GM18505 (cell line): ENCODE measurements at regions not wholly inside any gene's neighbourhood (a gene's known extent, or its start where the extent isn't known, plus 50 kb on each side); places are given as distances from the start of the nearest gene placed in this dataset.

Experiments used
- ATAC-seq: cut with Tn5 transposase; IDR thresholded peaks from one replicate; pipeline ENCODE4 v1.9.1; 2021; ENCODE audit not compliant: unreplicated experiment
- POLR2A ChIP-seq: IDR thresholded peaks from 4 replicates; pipeline ENCODE4 v1.6.1; 2011; ENCODE audit warnings: borderline replicate concordance; ENCODE audit not compliant: insufficient read depth, insufficient read length; ENCODE audit errors: extremely low read depth

- ATAC-seq: peak; percentile 54
- TF ChIP-seq POLR2A: no peak
Observed at GRCh38 chr18:53698907-53699306, 525.6 kb downstream of the MBD2 start.

- TF ChIP-seq POLR2A: no peak
- ATAC-seq: no peak
Observed at GRCh38 chr18:53689886-53690285, 534.6 kb downstream of the MBD2 start.

GRCh38 chr18:53686965-53687364 lies 537.5 kb downstream of the MBD2 start:
- TF ChIP-seq POLR2A: no peak

GRCh38 chr18:53682796-53683195 lies 541.7 kb downstream of the MBD2 start:
- no peak for ATAC-seq
- no peak for TF ChIP-seq POLR2A

More at GRCh38 chr18:53686965-53687364, 537.5 kb downstream of the MBD2 start:
- no peak for ATAC-seq

- ATAC-seq: no peak
- no peak for TF ChIP-seq POLR2A
Observed at GRCh38 chr18:53677480-53677879, 547.0 kb downstream of the MBD2 start.

- TF ChIP-seq POLR2A: no peak
- ATAC-seq: no peak
Observed at GRCh38 chr18:53665701-53666100, 558.8 kb downstream of the MBD2 start.

- no peak for TF ChIP-seq POLR2A
- no peak for ATAC-seq
Observed at GRCh38 chr18:53664575-53664974, 559.9 kb downstream of the MBD2 start.

- no peak for TF ChIP-seq POLR2A
- ATAC-seq: no peak
Observed at GRCh38 chr18:53660306-53660705, 564.2 kb downstream of the MBD2 start.

- no peak for TF ChIP-seq POLR2A
- ATAC-seq: no peak
Observed at GRCh38 chr18:53657257-53657656, 567.2 kb downstream of the MBD2 start.

- TF ChIP-seq POLR2A: no peak
- ATAC-seq: no peak
Observed at GRCh38 chr18:53649621-53650020, 574.8 kb downstream of the MBD2 start.

GRCh38 chr18:53644799-53645471 lies 579.5 kb downstream of the MBD2 start:
- TF ChIP-seq POLR2A: no peak

GRCh38 chr18:53639687-53640086 lies 584.8 kb downstream of the MBD2 start:
- no peak for ATAC-seq
- TF ChIP-seq POLR2A: no peak

More at GRCh38 chr18:53644799-53645471, 579.5 kb downstream of the MBD2 start:
- no peak for ATAC-seq

- ATAC-seq: no peak
- TF ChIP-seq POLR2A: no peak
Observed at GRCh38 chr18:53629337-53629736, 595.1 kb downstream of the MBD2 start.

- ATAC-seq: no peak
- TF ChIP-seq POLR2A: no peak
Observed at GRCh38 chr18:53625997-53626599, 598.4 kb downstream of the MBD2 start.

- TF ChIP-seq POLR2A: no peak
- ATAC-seq: no peak
Observed at GRCh38 chr18:53610957-53611356, 613.5 kb downstream of the MBD2 start.

GRCh38 chr18:53606792-53607191 lies 617.7 kb downstream of the MBD2 start:
- TF ChIP-seq POLR2A: no peak
- no peak for ATAC-seq
